ENCODE measurements at regions not wholly inside any gene's neighbourhood (a gene's known extent, or its start where the extent isn't known, plus 50 kb on each side); places are given as distances from the start of the nearest gene placed in this dataset.
"Not testable (repeated sequence)": the region's sequence is repeated elsewhere in the genome, so short reads cannot be mapped to it uniquely, and the experiment has no call there.

GRCh38 chr9:88835038-88835466 lies 156.2 kb upstream of the S1PR3 start:
- Histone ChIP-seq H3K27me3 (ENCODE audit: insufficient read depth, low read depth) (no peaks in the 10 kb centered on the region; the same call in 1 of the 2 replicates), H3K79me2 (ENCODE audit: insufficient read depth, low read depth) (no peaks in the 10 kb centered on the region), H3K27ac (no peak overlapping the region), H3K4me1 (ENCODE audit: low read depth, poor library complexity, severe bottlenecking) (peaks cover 20% of the 10 kb centered on the region), H3K9ac (no peak overlapping the region), H3K36me3 (ENCODE audit: insufficient read depth) (no peaks in the 10 kb centered on the region), H2AFZ (ENCODE audit: low read depth) (no peak overlapping the region), H4K20me1 (ENCODE audit: insufficient read depth) (no peaks in the 10 kb centered on the region), H3K4me3 (IDR thresholded peaks at IDR 0.05; ENCODE audit: insufficient read depth, low read depth, low read length) (no peak overlapping the region), H3K4me2 (peak overlapping the region; percentile 78)
- no peak for TF ChIP-seq CTCF (conservative IDR thresholded peaks at IDR 0.05; ENCODE audit: low read depth, low read length)

- Histone ChIP-seq H4K20me1 (ENCODE audit: insufficient read depth) (no peaks in the 10 kb centered on the region), H3K4me2 (peak overlapping the region; percentile 1; the same call in 1 of the 2 replicates), H2AFZ (ENCODE audit: low read depth) (no peak overlapping the region), H3K27ac (no peak overlapping the region), H3K4me1 (ENCODE audit: low read depth, poor library complexity, severe bottlenecking) (peaks cover 20% of the 10 kb centered on the region), H3K27me3 (ENCODE audit: insufficient read depth, low read depth) (no peaks in the 10 kb centered on the region; the same call in 1 of the 2 replicates), H3K4me3 (IDR thresholded peaks at IDR 0.05; ENCODE audit: insufficient read depth, low read depth, low read length) (no peak overlapping the region), H3K79me2 (ENCODE audit: insufficient read depth, low read depth) (no peaks in the 10 kb centered on the region), H3K9ac (no peak overlapping the region), H3K36me3 (ENCODE audit: insufficient read depth) (no peaks in the 10 kb centered on the region)
- TF ChIP-seq CTCF (conservative IDR thresholded peaks at IDR 0.05; ENCODE audit: low read depth, low read length): no peak
Observed at GRCh38 chr9:88835772-88836171, 155.5 kb upstream of the S1PR3 start.

- no peaks in the 10 kb centered on the region for H4K20me1 ChIP-seq (ENCODE audit: insufficient read depth)
- no peak overlapping the region for H2AFZ ChIP-seq (ENCODE audit: low read depth)
- no peak overlapping the region for H3K27ac ChIP-seq
- H3K36me3 ChIP-seq (ENCODE audit: insufficient read depth): no peaks in the 10 kb centered on the region
- H3K79me2 ChIP-seq (ENCODE audit: insufficient read depth, low read depth): no peaks in the 10 kb centered on the region
- H3K4me2 ChIP-seq: no peak overlapping the region
- H3K9ac ChIP-seq: no peak overlapping the region
- H3K4me3 ChIP-seq (IDR thresholded peaks at IDR 0.05; ENCODE audit: insufficient read depth, low read depth, low read length): no peak overlapping the region
- no peak for TF ChIP-seq CTCF (conservative IDR thresholded peaks at IDR 0.05; ENCODE audit: low read depth, low read length)
- peaks cover 20% of the 10 kb centered on the region for H3K4me1 ChIP-seq (ENCODE audit: low read depth, poor library complexity, severe bottlenecking)
- no peaks in the 10 kb centered on the region; the same call in 1 of the 2 replicates for H3K27me3 ChIP-seq (ENCODE audit: insufficient read depth, low read depth)
Observed at GRCh38 chr9:88837731-88838130, 153.5 kb upstream of the S1PR3 start.

GRCh38 chr9:88849878-88850277 lies 141.4 kb upstream of the S1PR3 start:
- not testable (repeated sequence) for H3K79me2 ChIP-seq (ENCODE audit: insufficient read depth, low read depth); H3K27me3 ChIP-seq (ENCODE audit: insufficient read depth, low read depth); H3K36me3 ChIP-seq (ENCODE audit: insufficient read depth); H3K4me1 ChIP-seq (ENCODE audit: low read depth, poor library complexity, severe bottlenecking); H3K4me3 ChIP-seq (IDR thresholded peaks at IDR 0.05; ENCODE audit: insufficient read depth, low read depth, low read length); H4K20me1 ChIP-seq (ENCODE audit: insufficient read depth); H2AFZ ChIP-seq (ENCODE audit: low read depth); H3K9ac ChIP-seq; H3K4me2 ChIP-seq; H3K27ac ChIP-seq

GRCh38 chr9:88852794-88853193 lies 138.5 kb upstream of the S1PR3 start:
- Histone ChIP-seq H3K9ac (no peak overlapping the region), H3K79me2 (ENCODE audit: insufficient read depth, low read depth) (no peaks in the 10 kb centered on the region), H3K4me3 (IDR thresholded peaks at IDR 0.05; ENCODE audit: insufficient read depth, low read depth, low read length) (no peak overlapping the region), H3K4me1 (ENCODE audit: low read depth, poor library complexity, severe bottlenecking) (no peaks in the 10 kb centered on the region), H3K4me2 (no peak overlapping the region), H3K27ac (no peak overlapping the region), H3K27me3 (ENCODE audit: insufficient read depth, low read depth) (no peaks in the 10 kb centered on the region), H2AFZ (ENCODE audit: low read depth) (no peak overlapping the region), H3K36me3 (ENCODE audit: insufficient read depth) (no peaks in the 10 kb centered on the region), H4K20me1 (ENCODE audit: insufficient read depth) (no peaks in the 10 kb centered on the region)
- TF ChIP-seq CTCF (conservative IDR thresholded peaks at IDR 0.05; ENCODE audit: low read depth, low read length): no peak

All from KMS-11 (cell line).